GM18517 (cell line): ENCODE measurements at regions not wholly inside any gene's neighbourhood (a gene's known extent, or its start where the extent isn't known, plus 50 kb on each side); places are given as distances from the start of the nearest gene placed in this dataset.

Source experiments
- ATAC-seq: cut with Tn5 transposase; IDR thresholded peaks from one replicate; pipeline ENCODE4 v1.9.1; 2021; ENCODE audit warnings: mild to moderate bottlenecking, moderate library complexity; ENCODE audit not compliant: unreplicated experiment

- ATAC-seq: no peak
Measured at GRCh38 chr15:36365963-36366362, 213.5 kb upstream of the CDIN1 start.

- ATAC-seq: no peak
Measured at GRCh38 chr15:36370051-36370730, 209.2 kb upstream of the CDIN1 start.

- ATAC-seq: no peak
Measured at GRCh38 chr15:36370731-36371112, 208.7 kb upstream of the CDIN1 start.

GRCh38 chr15:36371509-36371908, 207.9 kb upstream of the CDIN1 start:
- ATAC-seq: no peak

- ATAC-seq: no peak
Measured at GRCh38 chr15:36372968-36373367, 206.5 kb upstream of the CDIN1 start.

GRCh38 chr15:36373550-36373949, 205.9 kb upstream of the CDIN1 start:
- no peak for ATAC-seq

- no peak for ATAC-seq
Measured at GRCh38 chr15:36389107-36389506, 190.3 kb upstream of the CDIN1 start.

GRCh38 chr15:36390491-36390890, 188.9 kb upstream of the CDIN1 start:
- no peak for ATAC-seq

- no peak for ATAC-seq
Measured at GRCh38 chr15:36392676-36393266, 186.7 kb upstream of the CDIN1 start.

GRCh38 chr15:36398212-36398611, 181.2 kb upstream of the CDIN1 start:
- no peak for ATAC-seq

- ATAC-seq: no peak
Measured at GRCh38 chr15:36399276-36399675, 180.2 kb upstream of the CDIN1 start.

- ATAC-seq: no peak
Measured at GRCh38 chr15:36400936-36401585, 178.4 kb upstream of the CDIN1 start.

- ATAC-seq: no peak
Measured at GRCh38 chr15:36401586-36401966, 177.8 kb upstream of the CDIN1 start.

GRCh38 chr15:36403351-36403750, 176.1 kb upstream of the CDIN1 start:
- ATAC-seq: no peak

GRCh38 chr15:36406366-36406765, 173.1 kb upstream of the CDIN1 start:
- no peak for ATAC-seq

- no peak for ATAC-seq
Measured at GRCh38 chr15:36406911-36407310, 172.5 kb upstream of the CDIN1 start.

GRCh38 chr15:36407647-36408046, 171.8 kb upstream of the CDIN1 start:
- ATAC-seq: no peak

- no peak for ATAC-seq
Measured at GRCh38 chr15:36409819-36410218, 169.6 kb upstream of the CDIN1 start.

- no peak for ATAC-seq
Measured at GRCh38 chr15:36414670-36415069, 164.8 kb upstream of the CDIN1 start.

- no peak for ATAC-seq
Measured at GRCh38 chr15:36415643-36416042, 163.8 kb upstream of the CDIN1 start.

GRCh38 chr15:36422631-36423030, 156.8 kb upstream of the CDIN1 start:
- no peak for ATAC-seq

GRCh38 chr15:36426691-36427090, 152.7 kb upstream of the CDIN1 start:
- no peak for ATAC-seq
